Neutrophil (primary cell): ENCODE measurements at regions not wholly inside any gene's neighbourhood (a gene's known extent, or its start where the extent isn't known, plus 50 kb on each side); places are given as distances from the start of the nearest gene placed in this dataset.

Source experiments
- H3K27ac ChIP-seq: fragments of 200-600 bp; sonication (generic); 2 replicates; pipeline ENCODE4 v1.5.1; 2016; ENCODE audit warnings: mild to moderate bottlenecking, moderate library complexity
- H3K27me3 ChIP-seq: fragments of 200-600 bp; sonication (generic); 2 replicates; pipeline ENCODE4 v1.6.0; 2016; ENCODE audit warnings: mild to moderate bottlenecking
- H3K36me3 ChIP-seq: fragments of 200-600 bp; sonication (generic); 2 replicates; pipeline ENCODE4 v1.5.1; 2017
- H3K4me1 ChIP-seq, 2 experiments: fragments of 200-600 bp in 1 of 2; sonication (generic) in 1 of 2; 1 replicate in 1 of 2; 2 replicates in 1 of 2; pipeline versions ENCODE4 v1.5.1 to v1.6.1; 2013 to 2016; ENCODE audit warnings: low read depth in 1 of 2, low read length in 1 of 2, mild to moderate bottlenecking in 1 of 2, moderate library complexity in 1 of 2; ENCODE audit not compliant: control insufficient read depth in 1 of 2, insufficient read depth in 1 of 2
- H3K4me3 ChIP-seq, 2 experiments: fragments of 200-600 bp in 1 of 2; sonication (generic) in 1 of 2; 1 replicate in 1 of 2; 2 replicates in 1 of 2; pipeline ENCODE4 v1.5.1; 2013 to 2016; ENCODE audit warnings: low read depth in 1 of 2, low read length in 1 of 2, mild to moderate bottlenecking in 1 of 2, moderate library complexity in 1 of 2
- H3K9me3 ChIP-seq: fragments of 200-600 bp; sonication (generic); 2 replicates; pipeline ENCODE4 v1.5.1; 2016
- CTCF ChIP-seq: fragments of 200-600 bp; sonication (generic); IDR thresholded peaks from 2 replicates; pipeline ENCODE4 v1.5.1; 2016; ENCODE audit warnings: antibody characterized with exemption

GRCh38 chr4:146998157-146998556, 52.5 kb upstream of the TTC29 start:
- no peak overlapping the region for H3K4me3 ChIP-seq
- no peaks in the 10 kb centered on the region for H3K4me1 ChIP-seq
- H3K9me3 ChIP-seq: no peaks in the 10 kb centered on the region
- TF ChIP-seq CTCF: no peak
- no peaks in the 10 kb centered on the region for H3K27me3 ChIP-seq
- H3K27ac ChIP-seq: no peak overlapping the region
- H3K36me3 ChIP-seq: no peaks in the 10 kb centered on the region

DNA sequence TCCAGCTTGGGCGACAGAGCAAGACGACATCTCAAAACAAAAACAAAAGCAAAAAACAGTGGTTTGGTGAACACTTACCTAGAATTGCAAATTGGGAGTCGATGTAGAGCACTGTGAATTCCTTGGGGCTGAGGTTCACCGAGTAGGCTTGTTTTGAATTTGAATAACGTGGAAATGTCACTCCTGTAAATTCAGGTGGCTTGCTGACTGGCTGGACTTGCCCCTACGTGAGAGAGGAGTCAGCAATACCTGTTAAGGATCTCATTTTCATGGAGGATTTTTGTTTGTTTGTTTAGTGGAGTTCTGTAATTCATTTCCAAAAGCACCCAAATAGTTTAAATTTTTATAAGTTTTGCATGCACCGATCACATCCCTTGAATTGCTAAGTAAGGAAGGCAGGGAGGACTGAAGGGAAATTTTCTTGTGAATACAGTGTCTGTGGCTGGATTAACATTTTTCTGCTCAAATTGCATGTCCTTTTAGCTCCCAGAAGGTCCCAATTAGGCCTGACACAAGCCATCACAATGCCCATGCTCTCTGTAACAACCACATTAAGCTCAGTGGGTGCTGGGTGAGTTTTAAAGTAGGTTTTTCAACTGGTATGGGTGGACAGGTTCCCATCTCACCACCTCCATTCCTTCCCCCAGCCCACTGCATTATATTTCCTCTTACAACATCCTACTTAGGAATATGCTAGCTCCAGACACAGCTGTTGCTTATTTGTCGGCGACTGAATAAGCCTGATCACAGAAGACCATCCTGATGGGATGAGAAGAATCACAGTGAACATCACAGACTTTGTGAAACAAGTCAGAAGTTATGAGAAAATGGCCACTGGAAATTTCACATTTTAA, 58.5 kb upstream of the TTC29 start:
- H3K4me3 ChIP-seq: no peak overlapping the region
- H3K27me3 ChIP-seq: no peaks in the 10 kb centered on the region
- H3K4me1 ChIP-seq: no peaks in the 10 kb centered on the region
- no peaks in the 10 kb centered on the region for H3K36me3 ChIP-seq
- no peaks in the 10 kb centered on the region for H3K9me3 ChIP-seq
- no peak for TF ChIP-seq CTCF
- no peak overlapping the region for H3K27ac ChIP-seq

- H3K27me3 ChIP-seq: no peaks in the 10 kb centered on the region
- no peak overlapping the region for H3K4me3 ChIP-seq
- TF ChIP-seq CTCF: no peak
- no peak overlapping the region for H3K27ac ChIP-seq
- no peaks in the 10 kb centered on the region for H3K4me1 ChIP-seq
- H3K9me3 ChIP-seq: no peaks in the 10 kb centered on the region
- no peaks in the 10 kb centered on the region for H3K36me3 ChIP-seq
Measured at GRCh38 chr4:147006229-147006628, 60.6 kb upstream of the TTC29 start.

DNA sequence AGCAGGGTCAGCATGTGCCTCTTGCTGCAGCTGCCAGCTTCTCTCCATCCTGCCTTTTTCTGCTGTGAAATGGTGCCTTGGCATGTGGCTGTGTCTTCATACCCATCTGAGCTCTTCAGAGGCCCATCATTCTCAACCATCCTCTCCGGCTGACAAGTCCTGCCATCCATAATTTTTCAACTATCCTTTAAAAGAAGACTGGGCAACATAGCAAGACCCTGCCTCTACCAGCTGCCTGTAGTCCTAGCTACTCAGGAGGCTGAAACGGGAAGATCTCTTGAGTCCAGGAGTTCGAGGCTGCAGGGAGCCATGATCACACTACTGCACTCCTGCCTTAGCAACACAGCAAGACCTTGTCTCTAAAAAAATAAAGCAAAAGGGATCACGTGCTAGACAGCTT, 64.2 kb upstream of the TTC29 start:
- no peak for TF ChIP-seq CTCF
- Histone ChIP-seq H3K4me1 (no peaks in the 10 kb centered on the region), H3K27ac (no peak overlapping the region), H3K36me3 (no peaks in the 10 kb centered on the region), H3K9me3 (no peaks in the 10 kb centered on the region), H3K4me3 (no peak overlapping the region), H3K27me3 (peaks cover 8% of the 10 kb centered on the region)

DNA sequence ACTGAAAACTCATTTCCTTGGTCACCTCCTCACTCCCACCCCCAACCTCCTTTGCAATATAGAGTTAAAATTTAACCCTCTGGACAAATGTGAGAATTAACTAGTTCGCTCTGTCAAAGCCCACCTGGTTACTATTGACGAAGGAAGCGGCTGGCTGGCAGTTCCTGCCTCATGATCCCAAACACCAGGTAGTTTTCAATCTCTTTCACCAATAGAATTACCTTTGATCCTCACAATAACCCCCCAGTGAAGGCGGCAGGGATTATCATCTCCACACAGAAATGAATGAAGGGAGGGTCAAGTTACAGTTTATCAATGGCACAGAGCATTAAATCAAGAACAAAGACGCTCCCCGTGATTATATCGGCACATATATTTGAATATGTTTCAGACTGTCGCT, 65.7 kb upstream of the TTC29 start:
- no peak overlapping the region for H3K4me3 ChIP-seq
- H3K27ac ChIP-seq: no peak overlapping the region
- TF ChIP-seq CTCF: no peak
- no peaks in the 10 kb centered on the region for H3K9me3 ChIP-seq
- no peaks in the 10 kb centered on the region for H3K4me1 ChIP-seq
- peaks cover 8% of the 10 kb centered on the region for H3K27me3 ChIP-seq
- H3K36me3 ChIP-seq: no peaks in the 10 kb centered on the region
